SJSA1 (cell line): ENCODE measurements at regions not wholly inside any gene's neighbourhood (a gene's known extent, or its start where the extent isn't known, plus 50 kb on each side); places are given as distances from the start of the nearest gene placed in this dataset.
"Not testable (repeated sequence)": the region's sequence is repeated elsewhere in the genome, so short reads cannot be mapped to it uniquely, and the experiment has no call there.

ENCODE experiments used
- DNase-seq, 2 experiments: peaks; one replicate each; pipeline ENCODE4 v3.0.0-alpha.2; 2015 to 2020; ENCODE audit warnings: low spot score in 2 of 2, low read depth in 1 of 2
- H3K27ac ChIP-seq: fragments of 250-450 bp; sonication (Bioruptor Pico); 2 replicates; pipeline ENCODE4 v1.5.1; 2020; ENCODE audit warnings: mild to moderate bottlenecking, moderate library complexity
- H3K27me3 ChIP-seq: fragments of 250-450 bp; sonication (Bioruptor Pico); replicated peaks from 2 replicates; pipeline ENCODE4 v1.5.1; 2020; ENCODE audit warnings: mild to moderate bottlenecking, moderate library complexity
- H3K36me3 ChIP-seq: fragments of 250-450 bp; sonication (Bioruptor Pico); 2 replicates; pipeline ENCODE4 v1.5.1; 2020; ENCODE audit warnings: mild to moderate bottlenecking
- H3K4me1 ChIP-seq: fragments of 250-450 bp; sonication (Bioruptor Pico); replicated peaks from 2 replicates; pipeline ENCODE4 v1.6.1; 2021; ENCODE audit warnings: mild to moderate bottlenecking
- H3K4me3 ChIP-seq: fragments of 250-450 bp; sonication (Bioruptor Pico); 2 replicates; pipeline ENCODE4 v1.5.1; 2020; ENCODE audit warnings: mild to moderate bottlenecking
- H3K9me3 ChIP-seq: fragments of 250-450 bp; sonication (Bioruptor Pico); replicated peaks from 2 replicates; pipeline ENCODE4 v1.5.1; 2020; ENCODE audit warnings: mild to moderate bottlenecking

DNA sequence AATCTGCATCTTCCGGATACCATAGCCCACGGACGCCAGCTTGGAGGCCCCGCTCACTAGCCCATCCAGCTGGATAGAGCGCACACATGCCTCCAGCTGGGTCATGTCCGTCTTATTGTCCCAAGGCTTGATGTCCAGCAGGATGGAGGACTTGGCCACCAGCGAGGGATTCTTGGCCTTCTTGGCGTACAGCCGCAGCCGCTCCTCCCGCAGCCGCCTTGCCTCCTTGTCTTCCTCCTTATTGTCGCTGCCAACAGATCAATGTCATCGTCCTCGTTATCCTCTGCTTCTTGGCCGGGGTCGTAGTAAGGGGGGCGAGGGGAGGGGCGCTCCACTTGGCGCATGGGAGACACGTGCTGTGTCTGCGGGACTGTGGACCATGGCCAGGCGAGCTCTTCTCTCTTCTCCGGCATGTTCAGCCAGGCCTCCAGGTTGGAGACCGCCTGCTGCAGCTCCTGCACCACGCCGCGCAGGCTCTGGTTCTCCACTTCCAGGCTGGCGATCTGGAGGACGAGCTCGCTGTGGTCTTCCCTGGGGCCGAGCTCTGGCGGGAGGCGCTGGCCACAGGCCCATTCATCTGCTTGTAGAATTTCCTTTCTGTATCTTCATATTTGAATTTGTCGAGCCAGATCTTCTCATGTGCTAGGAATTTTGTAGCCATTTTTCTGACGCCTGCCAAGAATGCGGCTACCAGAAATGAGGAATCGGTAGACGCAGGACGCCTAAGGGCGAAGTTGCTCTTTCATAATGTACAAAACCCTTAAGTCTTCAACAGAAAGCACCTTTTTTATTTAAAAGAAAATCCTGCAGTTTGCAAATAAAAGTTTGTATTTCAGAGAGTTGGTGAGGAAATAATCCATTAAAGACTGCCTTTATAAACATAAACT lies 60.1 kb upstream of the PTPRK start:
- no peaks in the 10 kb centered on the region for H3K36me3 ChIP-seq
- no peak for DNase-seq
- no peaks in the 10 kb centered on the region for H3K4me1 ChIP-seq
- no peaks in the 10 kb centered on the region for H3K27me3 ChIP-seq
- no peaks in the 10 kb centered on the region for H3K9me3 ChIP-seq
- no peak overlapping the region for H3K4me3 ChIP-seq
- H3K27ac ChIP-seq: no peak overlapping the region

DNA sequence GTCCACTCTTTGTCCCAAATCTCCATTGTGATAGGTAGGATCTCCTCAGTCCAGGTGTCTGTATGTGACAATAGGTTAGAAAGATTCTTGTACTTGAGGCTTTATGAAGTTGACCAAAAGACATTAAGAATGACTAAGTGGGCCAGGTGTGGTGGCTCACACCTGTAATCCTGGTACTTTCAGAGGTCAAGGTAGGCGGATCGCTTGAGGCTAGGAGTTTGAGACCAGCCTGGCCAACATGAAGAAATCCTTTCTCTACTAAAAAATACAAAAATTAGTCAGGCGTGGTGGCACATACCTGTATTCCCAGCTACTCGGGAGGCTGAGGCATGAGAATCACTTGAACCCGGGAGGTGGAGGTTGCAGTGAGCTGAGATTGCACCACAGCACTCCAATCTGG lies 54.9 kb upstream of the PTPRK start:
- H3K4me1 ChIP-seq, H3K27me3 ChIP-seq, H3K36me3 ChIP-seq, H3K4me3 ChIP-seq, DNase-seq, H3K27ac ChIP-seq, H3K9me3 ChIP-seq: not testable (repeated sequence)

DNA sequence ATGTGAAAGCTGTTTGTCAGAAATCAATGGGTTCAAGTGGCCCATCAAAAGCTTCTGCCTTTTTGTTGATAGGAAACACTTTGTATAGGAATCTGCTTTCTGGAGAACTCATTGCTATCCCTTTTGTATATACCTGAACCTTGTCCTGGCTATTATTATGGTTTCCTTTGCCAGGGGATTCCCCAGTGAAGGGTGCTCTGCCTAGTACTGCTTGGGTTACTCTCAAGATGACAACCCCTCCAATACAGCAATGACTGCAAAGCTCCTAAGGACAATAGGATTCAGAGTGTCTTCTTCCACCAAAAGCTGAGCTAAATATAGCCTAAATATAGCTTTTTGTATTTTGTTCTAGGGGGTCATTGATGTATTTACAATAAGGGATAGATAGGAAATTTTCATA lies 54.0 kb upstream of the PTPRK start:
- H3K27me3 ChIP-seq: no peaks in the 10 kb centered on the region
- no peak overlapping the region for H3K4me3 ChIP-seq
- H3K36me3 ChIP-seq: no peaks in the 10 kb centered on the region
- peaks cover 15% of the 10 kb centered on the region for H3K4me1 ChIP-seq
- no peak for DNase-seq
- no peak overlapping the region for H3K27ac ChIP-seq
- H3K9me3 ChIP-seq: no peaks in the 10 kb centered on the region

DNA sequence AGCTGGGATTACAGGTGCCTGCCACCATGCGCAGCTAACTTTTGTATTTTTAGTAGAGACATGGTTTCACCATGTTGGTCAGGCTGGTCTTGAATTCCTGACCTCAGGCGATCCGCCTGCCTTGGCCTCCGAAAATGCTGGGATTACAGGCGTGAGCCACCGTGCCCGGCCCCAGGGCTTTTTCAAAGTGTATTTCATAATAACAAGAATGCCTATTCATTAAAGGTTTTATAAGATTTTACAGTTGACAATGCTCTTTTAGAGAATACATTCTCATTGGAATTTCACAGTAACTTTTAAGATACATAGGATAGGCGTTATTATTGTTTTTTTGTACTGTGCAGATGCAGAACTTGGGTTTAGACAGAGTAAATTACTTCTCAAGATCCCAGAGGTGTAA lies 52.6 kb upstream of the PTPRK start:
- no peak overlapping the region for H3K27ac ChIP-seq

DNA sequence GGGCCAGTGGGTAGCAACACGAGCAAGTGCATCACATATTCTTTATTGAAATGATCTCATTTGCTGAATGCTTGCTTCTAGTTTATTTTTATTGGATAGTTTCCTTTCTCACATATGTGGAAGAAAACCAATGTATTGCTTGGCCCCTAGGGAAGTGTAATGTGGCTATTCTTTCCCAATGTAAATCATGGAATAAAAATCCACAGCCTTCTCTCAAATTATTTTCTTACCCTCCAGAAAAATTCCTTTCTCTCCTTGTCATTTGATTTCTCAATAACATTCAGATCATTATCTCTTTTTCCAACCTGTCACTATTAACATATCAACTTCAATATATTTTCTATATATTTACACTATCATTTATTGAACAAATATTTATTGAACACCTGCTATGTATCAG lies 51.9 kb upstream of the PTPRK start:
- no peak for DNase-seq
- Histone ChIP-seq H3K4me1 (peaks cover 20% of the 10 kb centered on the region), H3K27me3 (no peaks in the 10 kb centered on the region)

More for the DNA sequence above, 52.6 kb upstream of the PTPRK start:
- Histone ChIP-seq H3K9me3 (no peaks in the 10 kb centered on the region), H3K4me1 (peaks cover 20% of the 10 kb centered on the region), H3K36me3 (no peaks in the 10 kb centered on the region), H3K4me3 (no peak overlapping the region), H3K27me3 (no peaks in the 10 kb centered on the region)
- DNase-seq: no peak

DNA sequence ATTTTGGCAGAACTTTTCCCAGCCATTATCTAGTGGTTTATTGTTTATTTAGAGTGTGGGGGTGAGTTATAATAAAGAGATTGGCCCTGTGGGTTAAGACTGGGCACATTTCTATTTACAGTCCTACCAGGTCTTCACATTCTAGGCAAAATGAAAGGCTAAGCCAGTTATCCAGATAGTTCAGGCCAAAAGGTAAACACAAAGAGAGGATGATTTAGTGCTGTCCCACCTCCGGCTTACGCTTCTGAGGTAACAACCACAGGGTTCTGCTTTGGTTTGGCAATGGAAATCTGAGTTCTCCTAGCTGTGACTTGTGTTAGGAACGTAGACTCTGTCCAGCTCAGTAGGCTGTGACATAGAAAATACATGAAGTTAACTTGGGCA lies 50.3 kb upstream of the PTPRK start:
- Histone ChIP-seq H3K4me1 (peaks cover 23% of the 10 kb centered on the region), H3K27me3 (no peaks in the 10 kb centered on the region), H3K4me3 (no peak overlapping the region), H3K9me3 (no peaks in the 10 kb centered on the region), H3K36me3 (no peaks in the 10 kb centered on the region), H3K27ac (no peak overlapping the region)
- no peak for DNase-seq

More for the DNA sequence above, 51.9 kb upstream of the PTPRK start:
- H3K27ac ChIP-seq: no peak overlapping the region
- H3K4me3 ChIP-seq: no peak overlapping the region
- H3K9me3 ChIP-seq: no peaks in the 10 kb centered on the region
- H3K36me3 ChIP-seq: no peaks in the 10 kb centered on the region

DNA sequence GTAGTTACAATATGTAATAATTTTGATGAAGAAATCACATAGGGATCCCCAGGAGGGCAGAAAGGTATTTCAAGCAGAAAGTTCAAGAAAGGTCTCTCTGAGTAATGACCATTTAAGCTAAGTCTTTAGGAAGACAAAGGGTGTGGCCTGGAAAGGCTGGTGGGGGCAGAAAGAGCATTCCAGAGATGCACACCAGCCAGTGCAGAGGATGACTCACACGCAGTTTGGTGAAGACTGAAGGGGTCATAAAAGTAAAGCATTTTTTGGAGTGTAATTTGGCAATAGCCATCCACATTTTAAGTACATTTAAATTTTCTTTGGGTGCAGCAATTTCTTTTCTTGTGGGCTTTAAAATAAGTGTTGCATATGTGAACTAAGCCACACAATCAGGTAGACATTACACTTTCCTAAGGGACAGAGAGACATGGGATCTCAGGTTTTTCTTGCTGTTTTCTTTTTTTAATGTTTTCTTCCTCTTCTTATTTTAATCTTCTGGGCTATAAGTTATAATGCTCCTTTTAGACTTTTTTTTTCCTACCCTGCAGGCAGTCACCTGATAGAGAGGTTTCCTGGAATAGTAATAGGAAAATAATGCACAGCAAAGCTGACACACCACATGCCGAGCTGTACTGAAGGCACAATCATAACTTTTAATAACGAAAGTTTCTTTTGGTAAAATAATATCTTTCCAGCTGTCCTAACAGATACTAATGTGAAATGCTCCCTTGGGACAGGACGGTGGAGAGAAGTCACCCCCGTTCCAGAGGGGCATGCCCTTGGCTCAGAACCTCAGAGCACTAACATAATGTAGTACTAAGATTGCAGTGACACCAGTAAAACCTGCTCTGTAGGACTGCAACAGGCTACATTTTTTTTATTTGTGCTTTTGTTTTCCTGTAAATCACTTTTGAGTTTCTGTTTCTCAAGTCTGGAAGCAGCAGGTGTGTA lies 49.6 kb upstream of the PTPRK start:
- Histone ChIP-seq H3K4me3 (no peak overlapping the region), H3K36me3 (no peaks in the 10 kb centered on the region), H3K27me3 (no peaks in the 10 kb centered on the region), H3K27ac (peak overlapping the region; percentile 39), H3K9me3 (no peaks in the 10 kb centered on the region), H3K4me1 (peaks cover 23% of the 10 kb centered on the region)
- DNase-seq: peak; percentile 74 to 87
